ENCODE measurements at regions not wholly inside any gene's neighbourhood (a gene's known extent, or its start where the extent isn't known, plus 50 kb on each side); places are given as distances from the start of the nearest gene placed in this dataset.

GRCh38 chr3:35043040-35043439 is 596.3 kb upstream of the ARPP21 start:
- Histone ChIP-seq H3K36me3 (ENCODE audit: control insufficient read depth, insufficient read depth, low read length) (no peaks in the 10 kb centered on the region), H3K9me3 (no peaks in the 10 kb centered on the region), H3K4me3 (ENCODE audit: low read depth, low read length) (no peak overlapping the region), H3K4me1 (no peaks in the 10 kb centered on the region), H3K27me3 (replicated peaks; ENCODE audit: control insufficient read depth, insufficient read depth, low read length) (no peaks in the 10 kb centered on the region)
- TF ChIP-seq CTCF (IDR thresholded peaks at IDR 0.05; ENCODE audit: insufficient read depth in 1 of 2, low read depth in 1 of 2, low read length in 1 of 2, severe bottlenecking in 1 of 2, unreplicated experiment in 1 of 2) = no peak
- H3K4me3 Mint-ChIP-seq (ENCODE audit: unreplicated experiment) = no peak overlapping the region
- no peaks in the 10 kb centered on the region for H3K9me3 Mint-ChIP-seq (ENCODE audit: unreplicated experiment)
- no peaks in the 10 kb centered on the region for H3K36me3 Mint-ChIP-seq (ENCODE audit: insufficient read depth, unreplicated experiment)
- intact Hi-C loops (cut with micrococcal nuclease; ENCODE audit: unreplicated experiment) = no loop called here
- H3K4me1 Mint-ChIP-seq (ENCODE audit: low read depth, unreplicated experiment) = no peaks in the 10 kb centered on the region
- DNase-seq = no peak
- ChIA-PET CTCF (no interaction called here), POLR2A (no interaction called here)
- no peak overlapping the region for H3K27ac Mint-ChIP-seq (ENCODE audit: unreplicated experiment)
- peaks cover 3% of the 10 kb centered on the region for H3K27me3 Mint-ChIP-seq (ENCODE audit: insufficient read depth, unreplicated experiment)
- no TSS peak for BruUV-seq (replicated peaks)

DNA sequence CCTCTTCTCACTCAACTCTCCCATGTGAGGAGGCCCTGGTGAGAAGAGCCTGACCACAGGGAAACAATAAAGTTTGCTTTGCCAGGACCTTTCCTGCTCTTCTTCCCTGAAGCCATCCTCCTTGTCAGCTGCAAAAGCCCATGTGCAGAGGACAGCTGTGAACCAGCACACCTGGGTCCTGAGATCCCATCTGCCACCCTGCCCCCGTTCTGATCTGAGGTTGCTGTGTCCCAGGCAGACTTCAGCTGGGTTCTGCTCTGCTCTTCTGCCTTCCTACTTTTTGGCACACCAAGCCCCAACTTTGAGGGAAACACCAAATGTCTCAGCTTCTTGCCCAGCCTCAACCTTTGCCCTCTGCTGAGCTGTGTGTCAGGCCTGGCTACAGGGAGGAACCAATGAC is 595.1 kb upstream of the ARPP21 start:
- H3K4me3 Mint-ChIP-seq (ENCODE audit: unreplicated experiment) = no peak overlapping the region
- H3K9me3 ChIP-seq = no peaks in the 10 kb centered on the region
- no peaks in the 10 kb centered on the region for H3K27me3 Mint-ChIP-seq (ENCODE audit: insufficient read depth, unreplicated experiment)
- H3K4me1 ChIP-seq = no peaks in the 10 kb centered on the region
- no peak for DNase-seq
- intact Hi-C loops (cut with micrococcal nuclease; ENCODE audit: unreplicated experiment) = no loop called here
- BruUV-seq (replicated peaks) = no TSS peak
- CTCF ChIA-PET = no interaction called here
- POLR2A ChIA-PET = no interaction called here
- H3K36me3 ChIP-seq (ENCODE audit: control insufficient read depth, insufficient read depth, low read length) = no peaks in the 10 kb centered on the region
- no peak overlapping the region for H3K27ac Mint-ChIP-seq (ENCODE audit: unreplicated experiment)
- H3K36me3 Mint-ChIP-seq (ENCODE audit: insufficient read depth, unreplicated experiment) = no peaks in the 10 kb centered on the region
- H3K4me1 Mint-ChIP-seq (ENCODE audit: low read depth, unreplicated experiment) = no peaks in the 10 kb centered on the region
- H3K9me3 Mint-ChIP-seq (ENCODE audit: unreplicated experiment) = no peaks in the 10 kb centered on the region
- no peaks in the 10 kb centered on the region for H3K27me3 ChIP-seq (replicated peaks; ENCODE audit: control insufficient read depth, insufficient read depth, low read length)
- TF ChIP-seq CTCF (IDR thresholded peaks at IDR 0.05; ENCODE audit: insufficient read depth in 1 of 2, low read depth in 1 of 2, low read length in 1 of 2, severe bottlenecking in 1 of 2, unreplicated experiment in 1 of 2) = no peak
- no peak overlapping the region for H3K4me3 ChIP-seq (ENCODE audit: low read depth, low read length)

DNA sequence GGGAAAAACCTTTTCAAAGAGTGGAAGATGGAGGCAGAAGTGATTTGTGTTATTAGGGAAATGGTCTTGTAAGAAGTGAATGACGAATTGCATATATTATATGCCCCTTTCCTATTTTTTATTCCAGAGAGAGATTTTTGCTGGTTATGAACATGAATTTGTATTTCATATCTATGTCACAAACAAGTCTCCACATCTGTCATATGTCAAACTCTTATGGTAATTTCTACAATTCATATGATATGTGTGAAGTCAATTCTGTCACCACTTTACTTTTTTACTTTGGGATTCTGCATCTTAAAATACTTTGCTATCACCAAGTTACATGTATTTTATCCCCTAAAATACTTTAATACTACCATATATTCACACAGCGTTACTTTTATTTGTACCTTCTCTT is 594.2 kb upstream of the ARPP21 start:
- Mint-ChIP-seq H3K36me3 (ENCODE audit: insufficient read depth, unreplicated experiment) (no peaks in the 10 kb centered on the region), H3K4me3 (ENCODE audit: unreplicated experiment) (no peak overlapping the region), H3K27me3 (ENCODE audit: insufficient read depth, unreplicated experiment) (no peaks in the 10 kb centered on the region), H3K4me1 (ENCODE audit: low read depth, unreplicated experiment) (no peaks in the 10 kb centered on the region), H3K9me3 (ENCODE audit: unreplicated experiment) (no peaks in the 10 kb centered on the region), H3K27ac (ENCODE audit: unreplicated experiment) (no peak overlapping the region)
- no peak overlapping the region for H3K4me3 ChIP-seq (ENCODE audit: low read depth, low read length)
- BruUV-seq (replicated peaks) = no TSS peak
- no peak for DNase-seq
- no peaks in the 10 kb centered on the region for H3K36me3 ChIP-seq (ENCODE audit: control insufficient read depth, insufficient read depth, low read length)
- intact Hi-C loops (cut with micrococcal nuclease; ENCODE audit: unreplicated experiment) = no loop called here
- no peaks in the 10 kb centered on the region for H3K4me1 ChIP-seq
- no peaks in the 10 kb centered on the region for H3K9me3 ChIP-seq
- TF ChIP-seq CTCF (IDR thresholded peaks at IDR 0.05; ENCODE audit: insufficient read depth in 1 of 2, low read depth in 1 of 2, low read length in 1 of 2, severe bottlenecking in 1 of 2, unreplicated experiment in 1 of 2) = no peak
- POLR2A ChIA-PET = no interaction called here
- no peaks in the 10 kb centered on the region for H3K27me3 ChIP-seq (replicated peaks; ENCODE audit: control insufficient read depth, insufficient read depth, low read length)
- CTCF ChIA-PET = no interaction called here

Data from Caco-2 (cell line).